Spleen (tissue), 11 donors: ENCODE measurements at regions not wholly inside any gene's neighbourhood (a gene's known extent, or its start where the extent isn't known, plus 50 kb on each side); places are given as distances from the start of the nearest gene placed in this dataset.
A peak's percentile ranks its signal among the peaks of the same experiment; 100 is the strongest.

Experiments used
- DNase-seq: peaks from one replicate; pipeline ENCODE4 v3.0.0-alpha.2; 2020
- H3K27ac ChIP-seq, 8 donors: fragments of 200-600 bp; sonication (generic) in 7 of 8; 1 replicate in 4 of 8; 2 replicates in 4 of 8; pipeline versions ENCODE4 v1.5.0 to v1.8.0; 2016 to 2021; ENCODE audit warnings: inconsistent platforms in 4 of 8, mild to moderate bottlenecking in 4 of 8, moderate library complexity in 1 of 8
- H3K27me3 ChIP-seq, 7 donors: fragments of 200-600 bp; sonication (generic) in 6 of 7; replicated peaks in 1 of 7; 1 replicate in 4 of 7; 2 replicates in 3 of 7; pipeline versions ENCODE4 v1.5.0 to v1.8.0; 2016 to 2021; ENCODE audit warnings: inconsistent platforms in 3 of 7, mild to moderate bottlenecking in 1 of 7
- H3K36me3 ChIP-seq, 6 donors: fragments of 200-600 bp; sonication (generic) in 5 of 6; 1 replicate in 4 of 6; 2 replicates in 2 of 6; pipeline versions ENCODE4 v1.5.0 to v1.8.0; 2016 to 2021; ENCODE audit warnings: inconsistent platforms in 2 of 6
- H3K4me1 ChIP-seq, 6 donors: fragments of 200-600 bp; sonication (generic) in 5 of 6; 1 replicate in 3 of 6; 2 replicates in 3 of 6; pipeline versions ENCODE4 v1.5.0 to v1.8.0; 2016 to 2021; ENCODE audit warnings: inconsistent platforms in 3 of 6
- H3K4me3 ChIP-seq, 8 donors: fragments of 200-600 bp; sonication (generic) in 7 of 8; 1 replicate in 4 of 8; 2 replicates in 4 of 8; pipeline versions ENCODE4 v1.5.0 to v1.8.0; 2016 to 2021; ENCODE audit warnings: inconsistent platforms in 4 of 8, mild to moderate bottlenecking in 4 of 8, moderate library complexity in 2 of 8
- H3K9me3 ChIP-seq, 8 donors: fragments of 200-600 bp; sonication (generic) in 7 of 8; 1 replicate in 4 of 8; 2 replicates in 4 of 8; pipeline versions ENCODE4 v1.5.0 to v1.8.0; 2016 to 2021; ENCODE audit warnings: inconsistent platforms in 4 of 8
- POLR2A ChIP-seq, 3 donors: fragments of 450-650 bp; IDR thresholded peaks; one replicate each; pipeline ENCODE4 v1.5.1; 2017; ENCODE audit warnings: antibody characterized with exemption in 3 of 3, mild to moderate bottlenecking in 1 of 3
- POLR2AphosphoS5 ChIP-seq, 3 donors: sonication (generic); formaldehyde crosslinking; IDR thresholded peaks; one replicate each; pipeline ENCODE4 v1.5.1; 2017; ENCODE audit warnings: antibody characterized with exemption in 3 of 3
- WGBS, 5 donors: extraction: QIAGEN DNeasy Blood & Tissue Kit in 3 of 5; methylation state at CpG; one replicate each; pipeline versions ENCODE4 v1.1.5 to v1.1.7; 2013 to 2018; 5-methylcytosine and 5-hydroxymethylcytosine counted together
- intact Hi-C: fragments of 100-400 bp; cut with DNase I; formaldehyde crosslinking; loops from one replicate; pipeline ENCODE4 v1.15.0; 2023; ENCODE audit warnings: low total_unique reads
- TF ChIP-seq, protein P1 (sequence below), 11 experiments: fragments of 200-600 bp in 7 of 11; fragments of 450-650 bp in 4 of 11; sonication (generic) in 4 of 11; IDR thresholded peaks in 8 of 11; conservative IDR thresholded peaks in 3 of 11; 1 replicate in 7 of 11; 2 replicates in 4 of 11; pipeline versions ENCODE4 v1.4.0 to v1.8.0; 2016 to 2021; ENCODE audit warnings: antibody characterized with exemption in 11 of 11, inconsistent platforms in 4 of 11, mild to moderate bottlenecking in 1 of 11
- donor health status: healthy with polysubstance abuse.
- donor health status: DM: no; HTN: no; CAD: no; lungs with moderate emphysema.
- donor health status: DM: no; HTN: no; CAD: no.
- donor health status: Bipolar disorder and iron deficiency.
- donor health status: healthy.
- donor health status: DM: no; HTN: no; CAD: no.
- donor health status: DM: yes; HTN: yes; CAD: no.

DNA sequence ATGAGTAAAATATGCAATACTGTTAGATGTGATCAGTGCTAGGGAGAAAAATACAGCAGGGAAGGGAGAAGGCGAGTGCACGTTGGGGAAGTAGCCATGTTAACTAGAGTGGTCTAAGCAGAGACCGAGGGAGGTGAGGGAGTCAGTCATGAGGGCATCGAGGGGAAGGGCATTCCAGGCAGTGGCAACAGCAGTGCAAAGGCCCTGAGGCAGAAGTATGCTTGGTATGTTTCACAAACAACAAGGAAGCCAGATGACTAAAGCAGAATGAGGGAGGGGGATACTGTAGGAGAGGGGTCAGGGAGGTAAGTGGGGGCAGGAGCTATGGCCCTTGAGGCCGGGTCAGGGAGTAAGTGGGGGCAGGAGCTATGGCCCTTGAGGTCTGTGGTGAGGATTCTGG lies 123.3 kb upstream of the BOD1 start:
- TF ChIP-seq POLR2A (IDR thresholded peaks at IDR 0.05), result no peak
- TF ChIP-seq, protein P1, sequence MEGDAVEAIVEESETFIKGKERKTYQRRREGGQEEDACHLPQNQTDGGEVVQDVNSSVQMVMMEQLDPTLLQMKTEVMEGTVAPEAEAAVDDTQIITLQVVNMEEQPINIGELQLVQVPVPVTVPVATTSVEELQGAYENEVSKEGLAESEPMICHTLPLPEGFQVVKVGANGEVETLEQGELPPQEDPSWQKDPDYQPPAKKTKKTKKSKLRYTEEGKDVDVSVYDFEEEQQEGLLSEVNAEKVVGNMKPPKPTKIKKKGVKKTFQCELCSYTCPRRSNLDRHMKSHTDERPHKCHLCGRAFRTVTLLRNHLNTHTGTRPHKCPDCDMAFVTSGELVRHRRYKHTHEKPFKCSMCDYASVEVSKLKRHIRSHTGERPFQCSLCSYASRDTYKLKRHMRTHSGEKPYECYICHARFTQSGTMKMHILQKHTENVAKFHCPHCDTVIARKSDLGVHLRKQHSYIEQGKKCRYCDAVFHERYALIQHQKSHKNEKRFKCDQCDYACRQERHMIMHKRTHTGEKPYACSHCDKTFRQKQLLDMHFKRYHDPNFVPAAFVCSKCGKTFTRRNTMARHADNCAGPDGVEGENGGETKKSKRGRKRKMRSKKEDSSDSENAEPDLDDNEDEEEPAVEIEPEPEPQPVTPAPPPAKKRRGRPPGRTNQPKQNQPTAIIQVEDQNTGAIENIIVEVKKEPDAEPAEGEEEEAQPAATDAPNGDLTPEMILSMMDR (IDR thresholded peaks at IDR 0.05 in 8 of 11, conservative IDR thresholded peaks at IDR 0.05 in 3 of 11), result no peak
- no peak for TF ChIP-seq POLR2AphosphoS5 (IDR thresholded peaks at IDR 0.05)
- intact Hi-C loops, result no loop called here
- Histone ChIP-seq H3K27me3 (no peaks in the 10 kb centered on the region), H3K27ac (no peak overlapping the region), H3K36me3 (no peaks in the 10 kb centered on the region), H3K9me3 (no peaks in the 10 kb centered on the region), H3K4me3 (no peak overlapping the region), H3K4me1 (peaks cover 4 to 45% (median 31%) of the 10 kb centered on the region in 6 donors)
- WGBS, 5 donors, result 66 to 85% (median 82%) methylated on average over 5 of the region's 5 CpGs
- no peak for DNase-seq

DNA sequence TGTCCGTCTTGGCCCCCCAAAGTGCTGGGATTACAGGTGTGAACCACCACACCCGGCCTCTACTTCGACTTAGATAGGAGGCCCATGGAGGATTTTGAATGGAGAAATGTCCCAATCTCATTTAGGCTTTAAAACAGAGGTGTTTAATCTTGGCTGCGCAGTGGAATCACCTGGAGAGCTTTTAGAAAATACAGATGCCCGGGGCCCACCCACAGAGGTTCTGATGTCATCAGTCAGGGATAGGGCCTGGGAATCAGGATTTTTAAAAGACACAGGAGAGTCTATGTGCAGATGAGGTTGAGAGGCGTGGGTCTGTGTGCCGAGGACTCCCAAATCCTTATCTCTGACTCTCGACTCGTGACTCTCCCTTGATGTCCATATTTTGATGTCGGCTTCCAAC lies 124.0 kb upstream of the BOD1 start:
- Histone ChIP-seq H3K36me3 (no peaks in the 10 kb centered on the region), H3K4me1 (peaks cover 4 to 51% (median 37%) of the 10 kb centered on the region in 6 donors), H3K27me3 (no peaks in the 10 kb centered on the region), H3K27ac (no peak overlapping the region), H3K4me3 (no peak overlapping the region), H3K9me3 (no peaks in the 10 kb centered on the region)
- intact Hi-C loops, result no loop called here
- TF ChIP-seq POLR2A (IDR thresholded peaks at IDR 0.05) (no peak), POLR2AphosphoS5 (IDR thresholded peaks at IDR 0.05) (no peak)
- TF ChIP-seq, protein P1 (IDR thresholded peaks at IDR 0.05 in 8 of 11, conservative IDR thresholded peaks at IDR 0.05 in 3 of 11), result no peak
- WGBS, 5 donors, result 91 to 96% (median 93%) methylated on average over 10 of the region's 10 CpGs
- no peak for DNase-seq

DNA sequence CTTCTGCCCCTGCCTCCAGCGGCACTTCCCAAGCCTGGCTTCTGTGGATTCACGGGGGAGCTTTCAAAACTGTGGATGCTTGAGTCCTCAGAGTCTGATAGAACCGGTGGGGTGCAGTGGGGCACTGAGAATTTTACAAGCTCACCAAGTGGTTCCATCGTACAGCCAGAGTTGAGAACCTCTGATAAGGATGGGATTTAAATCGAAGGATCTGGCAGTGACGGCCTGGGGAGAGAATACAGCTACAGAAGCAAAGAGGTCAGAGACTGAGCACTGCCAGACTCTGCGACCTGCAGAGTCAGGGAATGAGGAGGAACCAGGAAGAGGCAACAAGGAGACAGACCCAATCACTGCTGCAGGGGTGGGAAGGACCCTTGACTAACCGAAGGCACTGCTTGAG lies 124.6 kb upstream of the BOD1 start:
- no peak for DNase-seq
- TF ChIP-seq, protein P1 (IDR thresholded peaks at IDR 0.05 in 8 of 11, conservative IDR thresholded peaks at IDR 0.05 in 3 of 11), result no peak
- TF ChIP-seq POLR2A (IDR thresholded peaks at IDR 0.05), result no peak
- no peak for TF ChIP-seq POLR2AphosphoS5 (IDR thresholded peaks at IDR 0.05)
- 77 to 90% (median 85%) methylated on average over 8 of the region's 8 CpGs for WGBS, 5 donors
- no peak overlapping the region for H3K27ac ChIP-seq
- H3K36me3 ChIP-seq, result no peaks in the 10 kb centered on the region
- H3K9me3 ChIP-seq, result no peaks in the 10 kb centered on the region
- H3K4me3 ChIP-seq, result no peak overlapping the region
- no peaks in the 10 kb centered on the region for H3K27me3 ChIP-seq
- H3K4me1 ChIP-seq, result peaks cover 4 to 57% (median 42%) of the 10 kb centered on the region in 6 donors
- intact Hi-C loops, result no loop called here

DNA sequence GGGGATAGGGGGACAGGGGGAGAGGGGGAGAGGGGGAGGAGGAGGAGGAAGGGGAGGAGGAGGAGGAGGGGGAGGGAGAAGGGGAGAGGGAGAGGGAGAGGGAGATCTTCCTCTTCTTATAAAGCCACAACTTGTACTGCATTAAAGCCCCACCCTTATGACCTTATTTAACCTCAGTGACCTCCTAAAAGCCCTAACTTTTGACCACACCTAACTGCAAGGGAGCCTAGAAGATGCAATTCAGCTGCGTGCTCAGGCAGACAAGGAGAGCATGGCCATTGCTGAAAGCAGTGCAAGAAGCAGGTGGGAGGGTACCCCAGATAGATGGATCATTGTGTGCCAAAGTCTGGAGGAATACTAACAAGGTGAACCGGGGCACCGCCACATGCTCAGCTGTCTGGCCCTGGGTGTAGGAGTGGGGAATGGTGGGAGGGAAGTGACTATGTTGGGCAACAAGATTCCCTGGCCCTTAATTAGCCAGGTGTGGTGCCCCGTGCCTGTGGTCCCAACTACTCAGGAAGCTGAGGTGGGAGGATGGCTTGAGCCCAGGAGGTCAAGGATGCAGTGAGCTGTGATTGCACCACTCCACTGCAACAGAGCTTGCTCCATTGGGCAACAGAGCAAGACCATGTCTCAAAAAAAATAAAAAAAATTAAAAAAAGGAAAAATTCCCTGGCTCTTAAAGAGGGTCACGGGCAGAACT lies 125.4 kb upstream of the BOD1 start:
- H3K36me3 ChIP-seq, result no peaks in the 10 kb centered on the region
- intact Hi-C loops, result no loop called here
- H3K9me3 ChIP-seq, result no peaks in the 10 kb centered on the region
- TF ChIP-seq POLR2AphosphoS5 (IDR thresholded peaks at IDR 0.05) (no peak), POLR2A (IDR thresholded peaks at IDR 0.05) (no peak)
- TF ChIP-seq, protein P1 (IDR thresholded peaks at IDR 0.05 in 8 of 11, conservative IDR thresholded peaks at IDR 0.05 in 3 of 11), result no peak
- DNase-seq, result no peak
- H3K4me3 ChIP-seq, result no peak overlapping the region
- no peaks in the 10 kb centered on the region for H3K27me3 ChIP-seq
- 71 to 82% (median 76%) methylated on average over 5 of the region's 5 CpGs for WGBS, 5 donors
- H3K27ac ChIP-seq, result peak overlapping the region in 4 of 8 donors; percentile 32 to 66 (median 50)
- H3K4me1 ChIP-seq, result peaks cover 4 to 49% (median 36%) of the 10 kb centered on the region in 6 donors
